GM18951 (cell line): ENCODE measurements at regions not wholly inside any gene's neighbourhood (a gene's known extent, or its start where the extent isn't known, plus 50 kb on each side); places are given as distances from the start of the nearest gene placed in this dataset.

ENCODE experiments used
- POLR2A ChIP-seq: IDR thresholded peaks from 4 replicates; pipeline ENCODE4 v1.6.1; 2011; ENCODE audit warnings: mild to moderate bottlenecking; ENCODE audit not compliant: insufficient read length, insufficient read depth; ENCODE audit errors: extremely low read depth
- in situ Hi-C: fragments of 300-500 bp; cut with MboI; formaldehyde crosslinking; loops from one replicate; pipeline ENCODE4 v1.12.0; 2022; ENCODE audit warnings: low sequenced_read_pairs, mixed read lengths, inconsistent platforms; ENCODE audit not compliant: unreplicated experiment

GRCh38 chr12:58291106-58291505 is 349.7 kb downstream of the ATP23 start:
- in situ Hi-C loops: no loop called here
- TF ChIP-seq POLR2A: no peak

DNA sequence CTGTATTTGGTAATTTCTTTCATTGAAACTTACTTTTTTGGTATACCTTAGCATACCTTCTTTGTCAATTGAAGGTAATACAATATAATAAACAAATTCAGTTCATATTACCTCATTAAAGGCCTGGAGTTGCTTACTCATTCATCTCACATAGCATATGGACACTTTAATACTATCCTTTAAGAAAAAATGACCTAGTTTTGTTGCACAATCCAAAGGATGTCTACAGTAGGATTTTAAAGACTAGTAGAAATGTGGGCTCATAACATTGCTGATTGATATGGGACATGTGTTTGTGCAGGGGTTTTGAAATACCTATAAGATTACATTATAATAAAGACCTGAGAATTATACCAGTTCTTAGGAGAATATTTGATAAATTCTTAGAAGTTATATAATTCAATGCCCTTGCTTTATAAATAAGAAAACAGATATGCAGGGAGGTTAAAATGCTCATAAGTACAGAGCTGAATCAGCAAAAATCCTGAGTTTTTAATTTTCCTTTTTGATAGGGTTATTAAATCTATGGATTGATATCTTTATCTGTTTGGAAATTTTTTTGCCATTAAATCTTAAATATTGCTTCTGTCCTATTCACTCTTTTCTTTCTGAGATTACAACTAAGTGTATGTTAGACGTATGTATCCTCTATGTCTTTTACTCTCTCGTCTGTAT is 352.1 kb downstream of the ATP23 start:
- TF ChIP-seq POLR2A: no peak
- in situ Hi-C loops: no loop called here

GRCh38 chr12:58295268-58295667 is 353.9 kb downstream of the ATP23 start:
- in situ Hi-C loops: no loop called here
- no peak for TF ChIP-seq POLR2A

GRCh38 chr12:58296863-58297262 is 355.5 kb downstream of the ATP23 start:
- in situ Hi-C loops: no loop called here
- no peak for TF ChIP-seq POLR2A

- TF ChIP-seq POLR2A: no peak
- in situ Hi-C loops: no loop called here
Observed at GRCh38 chr12:58298803-58299202, 357.4 kb downstream of the ATP23 start.

DNA sequence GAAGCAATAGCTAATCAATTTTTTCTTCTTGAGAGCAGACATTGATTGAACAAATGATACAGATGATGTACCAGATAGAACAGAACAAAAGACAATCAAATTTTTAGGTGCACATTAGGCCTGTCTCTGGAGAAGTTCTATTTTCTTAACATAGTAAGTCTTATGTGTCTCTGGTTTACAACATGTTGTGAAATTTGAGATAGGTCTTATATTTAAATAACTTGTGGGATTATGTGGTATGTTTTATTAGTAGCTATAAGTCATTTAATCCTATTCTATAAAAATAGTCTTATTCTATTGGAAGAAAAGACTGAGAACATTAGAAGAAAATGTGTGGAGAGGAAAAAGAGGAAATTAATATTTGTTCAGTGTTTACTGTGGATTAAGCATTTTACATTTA is 358.0 kb downstream of the ATP23 start:
- in situ Hi-C loops: no loop called here
- TF ChIP-seq POLR2A: no peak

GRCh38 chr12:58301038-58301729 is 359.8 kb downstream of the ATP23 start:
- no peak for TF ChIP-seq POLR2A
- in situ Hi-C loops: no loop called here

- in situ Hi-C loops: no loop called here
- TF ChIP-seq POLR2A: no peak
Observed at GRCh38 chr12:58301730-58302122, 360.4 kb downstream of the ATP23 start.

- no peak for TF ChIP-seq POLR2A
- in situ Hi-C loops: no loop called here
Observed at GRCh38 chr12:58302487-58303011, 361.2 kb downstream of the ATP23 start.

DNA sequence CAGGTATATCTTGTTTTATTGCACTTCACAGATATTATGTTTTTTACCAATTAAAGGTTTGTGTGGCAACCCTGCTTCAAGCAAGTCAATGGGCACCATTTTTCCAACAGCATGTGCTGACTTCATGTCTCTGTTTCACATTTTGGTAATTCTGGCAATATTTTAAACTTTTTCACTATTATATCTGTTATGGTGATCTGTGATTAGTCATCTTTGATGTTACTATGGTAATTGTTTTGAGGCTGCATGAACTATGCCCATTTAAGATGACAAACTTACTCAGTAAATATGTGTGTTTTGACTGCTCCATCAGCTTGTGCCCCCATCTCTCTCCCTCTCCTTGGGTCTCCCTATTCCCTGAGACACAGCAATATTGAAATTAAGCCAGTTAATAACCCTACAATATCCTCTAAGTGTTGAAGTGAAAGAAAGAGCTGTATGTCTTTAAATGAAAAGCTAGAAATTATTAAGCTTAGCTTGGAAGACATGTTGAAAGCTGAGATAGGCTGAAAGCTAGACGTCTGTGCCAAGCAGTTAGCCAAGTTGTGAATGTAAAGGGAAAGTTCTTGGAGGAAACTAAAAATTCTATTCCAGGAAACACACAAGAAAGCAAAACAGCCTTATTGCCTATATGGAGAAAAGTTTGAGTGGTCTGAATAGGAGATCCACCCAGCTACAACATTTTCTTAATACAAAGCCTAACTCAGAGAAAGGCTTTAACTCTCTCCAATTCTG is 365.1 kb downstream of the ATP23 start:
- in situ Hi-C loops: no loop called here
- no peak for TF ChIP-seq POLR2A

DNA sequence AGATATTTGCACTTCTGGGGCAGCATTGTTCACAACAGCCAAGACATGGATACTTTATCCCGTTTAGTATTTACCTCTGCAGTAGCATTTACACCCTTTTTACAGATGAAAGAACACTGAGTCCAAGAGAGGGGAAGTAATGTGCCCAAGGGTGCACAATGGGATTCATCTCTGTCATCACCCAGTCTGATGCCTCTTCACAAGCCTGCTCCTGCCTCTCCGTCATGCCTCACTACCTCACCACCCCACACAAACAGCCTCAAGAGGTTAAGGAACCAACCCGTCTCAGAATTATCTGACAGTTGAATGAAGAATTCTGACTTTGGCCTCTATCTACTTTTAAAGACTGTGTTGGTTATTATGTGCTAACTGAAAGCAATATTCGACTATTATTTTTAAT is 368.4 kb downstream of the ATP23 start:
- in situ Hi-C loops: no loop called here
- TF ChIP-seq POLR2A: no peak

- no peak for TF ChIP-seq POLR2A
- in situ Hi-C loops: no loop called here
Observed at GRCh38 chr12:58310368-58310767, 369.0 kb downstream of the ATP23 start.

- in situ Hi-C loops: no loop called here
- no peak for TF ChIP-seq POLR2A
Observed at GRCh38 chr12:58310809-58311622, 369.6 kb downstream of the ATP23 start.
